ENCODE measurements at regions not wholly inside any gene's neighbourhood (a gene's known extent, or its start where the extent isn't known, plus 50 kb on each side); places are given as distances from the start of the nearest gene placed in this dataset.

- H3K27ac ChIP-seq (ENCODE audit: low read length): no peak overlapping the region
- no peaks in the 10 kb centered on the region for H3K27me3 ChIP-seq (ENCODE audit: control insufficient read depth, insufficient read depth, low read length)
- no TSS peak for BruUV-seq (replicated peaks)
- ATAC-seq: no peak
- no peaks in the 10 kb centered on the region for H3K9me3 ChIP-seq (ENCODE audit: control insufficient read depth, insufficient read depth, low read depth, low read length)
- H3K4me3 ChIP-seq (ENCODE audit: low read depth in 2 of 2, low read length in 2 of 2): no peak overlapping the region
- no peak for DNase-seq (ENCODE audit: low read depth, low spot score)
- ChIA-PET POLR2A (no interaction called here), CTCF (no interaction called here)
- intact Hi-C loops (cut with micrococcal nuclease; ENCODE audit: unreplicated experiment): no loop called here
- H3K4me1 ChIP-seq (ENCODE audit: control insufficient read depth, insufficient read depth, low read length): no peaks in the 10 kb centered on the region
- H3K36me3 ChIP-seq (ENCODE audit: control insufficient read depth, insufficient read depth, low read length): no peaks in the 10 kb centered on the region
- in situ Hi-C loops (cut with HindIII; ENCODE audit: low pct_unique_long_range_greater_than_20kb, low sequenced_read_pairs): no loop called here
- TF ChIP-seq SIN3A (IDR thresholded peaks at IDR 0.05; ENCODE audit: borderline replicate concordance, insufficient read depth, low read depth, low read length) (no peak), REST (IDR thresholded peaks at IDR 0.05; ENCODE audit: insufficient read depth in 1 of 2, low read depth in 2 of 2, low read length in 1 of 2) (no peak), CTCF (IDR thresholded peaks at IDR 0.05) (no peak), POLR2AphosphoS5 (IDR thresholded peaks at IDR 0.05; ENCODE audit: low read depth, low read length) (no peak), TCF7L2 (IDR thresholded peaks at IDR 0.05; ENCODE audit: low read depth, low read length) (no peak)
These were observed 745.0 kb upstream of the BCHE start for GRCh38 chr3:166582236-166582635.

- Histone ChIP-seq H3K4me1 (ENCODE audit: control insufficient read depth, insufficient read depth, low read length) (no peaks in the 10 kb centered on the region), H3K27me3 (ENCODE audit: control insufficient read depth, insufficient read depth, low read length) (no peaks in the 10 kb centered on the region), H3K9me3 (ENCODE audit: control insufficient read depth, insufficient read depth, low read depth, low read length) (no peaks in the 10 kb centered on the region), H3K27ac (ENCODE audit: low read length) (no peak overlapping the region), H3K4me3 (ENCODE audit: low read depth in 2 of 2, low read length in 2 of 2) (no peak overlapping the region), H3K36me3 (ENCODE audit: control insufficient read depth, insufficient read depth, low read length) (no peaks in the 10 kb centered on the region)
- ChIA-PET POLR2A (no interaction called here), CTCF (no interaction called here)
- in situ Hi-C loops (cut with HindIII; ENCODE audit: low pct_unique_long_range_greater_than_20kb, low sequenced_read_pairs): no loop called here
- no TSS peak for BruUV-seq (replicated peaks)
- DNase-seq (ENCODE audit: low read depth, low spot score): no peak
- intact Hi-C loops (cut with micrococcal nuclease; ENCODE audit: unreplicated experiment): no loop called here
- TF ChIP-seq REST (IDR thresholded peaks at IDR 0.05; ENCODE audit: insufficient read depth in 1 of 2, low read depth in 2 of 2, low read length in 1 of 2): no peak
- no peak for TF ChIP-seq SIN3A (IDR thresholded peaks at IDR 0.05; ENCODE audit: borderline replicate concordance, insufficient read depth, low read depth, low read length)
- TF ChIP-seq CTCF (IDR thresholded peaks at IDR 0.05): no peak
- no peak for TF ChIP-seq POLR2AphosphoS5 (IDR thresholded peaks at IDR 0.05; ENCODE audit: low read depth, low read length)
- no peak for TF ChIP-seq TCF7L2 (IDR thresholded peaks at IDR 0.05; ENCODE audit: low read depth, low read length)
- ATAC-seq: no peak
These were observed 743.3 kb upstream of the BCHE start for GRCh38 chr3:166580561-166580960.
